Kidney glomerular epithelial cell (primary cell): ENCODE measurements at regions not wholly inside any gene's neighbourhood (a gene's known extent, or its start where the extent isn't known, plus 50 kb on each side); places are given as distances from the start of the nearest gene placed in this dataset.

Experiments used
- DNase-seq: peaks from one replicate; lab custom pipeline; 2025; lab: John Stamatoyannopoulos, UW

DNA sequence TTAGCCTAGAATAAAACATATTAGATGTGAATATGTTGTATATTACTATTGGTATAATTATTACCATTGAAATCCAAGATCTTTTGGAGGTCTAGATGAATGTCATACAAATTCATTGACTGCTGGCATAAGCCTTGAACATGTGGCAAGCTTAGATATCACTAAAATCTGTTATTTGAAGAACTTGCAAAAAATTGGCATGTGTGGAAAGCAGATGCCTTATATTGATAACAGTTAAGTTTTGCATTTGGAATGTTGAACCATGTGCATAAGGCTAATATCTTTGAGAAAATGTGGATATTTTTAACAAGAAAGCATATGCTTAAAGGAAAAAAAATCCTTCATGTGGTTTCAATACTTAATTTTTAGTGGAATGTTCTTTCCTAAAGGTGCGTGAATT lies 203.6 kb upstream of the PRICKLE1 start:
- no peak for DNase-seq

DNA sequence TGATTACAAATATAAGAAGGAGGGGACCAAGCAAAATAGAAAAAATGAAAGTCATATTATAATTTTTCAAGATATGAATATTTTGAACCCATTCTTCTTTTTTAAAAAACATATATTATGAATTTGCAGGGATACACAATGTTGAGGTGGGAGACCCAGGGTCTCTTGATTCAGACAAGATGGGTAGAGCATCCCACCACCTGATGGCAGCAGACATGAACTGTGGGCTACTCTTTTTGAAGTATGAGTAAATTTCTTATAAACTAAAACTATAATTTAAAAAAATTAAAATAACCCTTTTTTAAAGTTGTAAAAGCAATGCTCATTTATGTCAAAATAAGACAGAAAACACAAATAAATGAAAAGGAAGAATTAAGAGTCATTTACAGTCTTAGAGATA lies 202.7 kb upstream of the PRICKLE1 start:
- DNase-seq = no peak

DNA sequence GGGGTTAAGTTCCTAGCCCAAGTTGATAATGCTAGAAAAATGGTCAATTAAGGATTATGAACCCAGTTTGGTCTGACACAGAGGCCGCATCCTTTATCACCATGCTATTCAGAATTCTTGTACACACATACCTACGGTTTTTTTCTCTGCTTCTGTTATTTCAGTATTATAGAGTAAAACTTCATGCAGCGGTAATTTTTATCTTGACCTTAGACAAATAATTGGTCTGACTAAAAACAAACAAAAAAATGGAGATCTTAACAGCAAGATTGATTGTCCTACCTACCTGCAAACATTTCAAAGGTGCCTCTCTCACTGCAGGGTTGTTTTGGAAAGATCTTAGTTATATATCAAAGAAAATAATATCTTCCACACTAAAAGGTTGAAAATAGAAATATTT lies 201.9 kb upstream of the PRICKLE1 start:
- DNase-seq = no peak

DNA sequence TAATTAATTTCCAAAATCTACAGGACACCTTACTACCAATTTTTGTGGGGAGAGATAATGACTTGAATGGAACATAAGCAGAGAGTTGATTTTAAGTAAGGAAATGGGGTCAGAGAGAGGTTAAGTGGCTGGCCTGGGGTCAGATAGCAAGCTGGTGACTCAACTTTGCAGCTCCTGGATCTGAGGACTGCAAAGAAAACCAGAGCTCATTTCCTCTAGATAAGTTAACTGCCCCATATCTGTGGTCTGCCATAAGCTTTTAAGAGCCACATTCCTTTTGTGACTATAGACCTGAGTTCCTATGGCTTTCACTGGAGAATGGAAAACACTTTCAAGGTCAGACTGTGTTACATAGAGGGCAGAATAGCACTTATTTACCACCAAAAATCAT lies 201.2 kb upstream of the PRICKLE1 start:
- peak; percentile 76 for DNase-seq

DNA sequence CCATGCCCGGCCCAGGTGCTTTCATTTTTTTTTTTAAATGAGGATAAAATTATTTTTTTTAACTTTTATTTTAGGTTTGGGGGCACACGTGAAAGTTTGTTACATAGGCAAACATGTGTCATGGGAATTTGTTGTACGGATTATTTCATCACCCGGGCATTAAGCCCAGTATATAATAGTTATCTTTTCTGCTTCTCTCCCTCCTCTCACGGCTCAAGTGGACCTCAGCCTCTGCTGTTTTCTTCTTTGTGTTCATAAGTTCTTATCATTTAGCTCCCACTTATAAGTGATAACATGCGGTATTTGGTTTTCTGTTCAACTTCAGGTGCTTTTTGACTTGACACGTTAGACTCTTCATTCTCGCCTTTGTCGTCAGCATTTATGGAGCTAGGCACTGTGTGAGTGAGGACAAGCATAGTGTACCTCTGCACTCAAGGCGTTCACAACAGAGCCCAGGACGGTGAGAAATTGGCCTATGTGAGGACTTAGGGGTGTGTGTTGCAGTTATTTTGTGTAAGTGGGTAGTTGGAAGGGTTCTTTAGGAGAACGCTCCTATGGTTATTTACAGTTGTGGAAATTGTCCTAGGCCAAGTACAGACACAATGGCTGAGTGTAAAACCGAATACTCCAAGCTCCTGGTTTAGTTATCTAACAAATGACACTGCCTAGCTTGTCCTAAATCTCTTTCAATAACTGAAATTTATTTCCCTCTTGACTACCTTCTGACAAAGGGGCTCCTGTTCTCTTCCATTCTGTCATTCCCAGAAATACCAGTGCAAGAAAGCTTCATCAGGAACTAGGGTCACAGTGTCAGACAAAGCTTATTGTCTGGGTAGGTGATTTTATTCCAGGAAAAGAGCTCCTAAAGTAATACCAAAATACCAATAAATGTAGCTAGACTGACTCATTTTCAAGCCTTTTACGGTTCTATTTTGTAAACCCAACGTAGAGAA lies 200.5 kb upstream of the PRICKLE1 start:
- DNase-seq = no peak

DNA sequence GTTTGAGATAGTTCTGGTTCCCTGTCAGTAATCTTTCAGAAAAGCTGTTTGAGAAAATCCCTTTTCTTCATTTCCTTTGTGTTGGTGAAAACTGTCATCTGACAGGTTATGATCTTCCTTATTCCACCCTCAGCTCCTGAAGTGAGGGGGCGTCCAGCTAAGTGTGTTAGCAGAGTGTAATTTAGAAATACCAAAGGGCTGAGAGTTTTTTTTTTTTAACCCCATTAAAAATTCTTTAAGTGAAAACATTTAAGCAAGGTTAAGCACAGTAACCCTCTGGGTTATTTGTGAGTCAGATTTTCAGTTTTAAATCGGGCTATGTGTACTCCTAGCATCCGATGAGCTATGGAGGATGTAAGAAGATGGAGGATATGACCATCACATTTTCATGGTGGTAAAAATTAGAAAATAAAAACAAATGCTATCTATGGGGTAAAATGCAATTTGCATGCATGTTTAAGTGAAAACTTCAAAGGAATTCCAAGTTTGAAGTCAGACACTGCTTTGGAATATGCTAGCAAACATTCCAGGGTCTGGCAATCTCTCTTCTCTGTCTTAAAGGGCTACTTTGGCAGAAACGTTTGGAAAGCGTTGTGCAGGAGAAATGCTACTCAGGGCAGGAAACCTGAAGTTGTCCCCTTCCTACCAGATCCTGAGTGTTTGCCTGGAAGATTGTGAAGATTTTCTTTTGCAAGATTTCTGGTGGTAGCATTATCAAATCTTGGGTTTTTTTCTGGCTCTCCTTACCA lies 197.0 kb upstream of the PRICKLE1 start:
- no peak for DNase-seq

DNA sequence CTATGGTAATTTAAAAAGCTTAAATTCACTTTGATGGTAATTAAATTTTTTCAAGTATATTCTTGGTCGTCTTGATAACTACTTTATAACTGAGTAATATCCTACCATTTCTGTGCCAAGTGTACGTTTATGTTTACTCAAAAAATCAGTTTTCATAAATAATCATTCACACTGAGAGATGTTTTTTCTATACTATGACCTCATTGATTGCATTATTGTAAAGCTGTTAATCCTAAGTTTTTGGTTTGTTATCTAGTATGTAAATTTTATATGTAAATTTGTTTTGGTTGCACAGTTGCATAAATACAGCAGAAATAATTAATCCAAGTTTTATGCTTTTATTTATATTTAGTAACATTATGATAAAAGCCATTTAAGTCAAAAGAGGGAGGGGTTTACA lies 196.4 kb upstream of the PRICKLE1 start:
- DNase-seq = no peak

DNA sequence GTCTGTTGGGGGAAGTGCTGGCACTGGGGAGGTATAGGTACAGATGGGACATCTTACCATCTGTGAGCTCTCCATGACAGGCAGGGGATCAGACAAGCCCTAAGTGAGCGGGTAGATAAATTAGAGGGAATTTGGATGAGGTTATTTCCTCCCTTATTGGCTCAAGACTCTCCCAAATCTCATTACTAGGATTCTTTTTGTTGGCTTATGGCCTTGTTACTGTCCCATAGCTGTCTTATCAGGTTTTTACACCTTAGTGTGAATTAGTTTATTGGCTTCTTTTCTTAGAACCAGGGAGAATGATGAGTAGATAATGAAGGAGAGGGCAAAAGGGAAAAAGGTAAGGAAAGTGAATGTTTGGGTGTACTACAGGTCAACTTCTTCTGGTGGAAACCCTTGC lies 191.1 kb upstream of the PRICKLE1 start:
- no peak for DNase-seq

DNA sequence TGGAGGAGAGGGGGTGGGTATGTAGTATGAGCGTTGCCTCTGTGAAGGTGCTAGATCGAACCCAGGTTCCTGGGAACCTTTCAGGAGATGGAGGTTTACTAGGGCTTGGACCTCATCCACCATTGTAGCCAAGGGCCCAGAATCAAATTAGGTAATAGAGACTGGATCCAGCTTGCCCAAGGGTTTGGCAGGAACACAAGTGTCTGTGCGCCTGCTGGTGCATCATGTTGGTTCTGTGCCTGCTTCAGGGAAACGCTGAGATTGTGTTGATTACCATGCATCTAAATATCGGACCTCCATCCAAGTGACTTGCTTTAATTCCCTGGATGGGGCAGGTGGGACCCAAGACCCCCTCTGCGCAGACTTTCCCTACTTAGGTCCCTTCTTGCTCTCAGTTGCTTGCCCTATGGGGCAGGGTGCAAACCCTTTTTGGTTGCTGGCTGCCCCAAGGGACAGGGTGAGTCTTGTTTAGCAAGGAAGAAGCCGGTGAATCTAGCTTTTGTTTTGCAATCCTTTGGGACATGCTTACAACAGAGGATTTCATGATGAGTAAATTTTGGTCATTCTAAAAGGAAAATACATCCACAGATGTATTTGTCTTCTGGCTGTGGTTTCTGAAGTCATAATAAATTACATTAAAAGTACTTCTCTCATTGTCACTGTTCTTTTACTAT lies 189.8 kb upstream of the PRICKLE1 start:
- no peak for DNase-seq

DNA sequence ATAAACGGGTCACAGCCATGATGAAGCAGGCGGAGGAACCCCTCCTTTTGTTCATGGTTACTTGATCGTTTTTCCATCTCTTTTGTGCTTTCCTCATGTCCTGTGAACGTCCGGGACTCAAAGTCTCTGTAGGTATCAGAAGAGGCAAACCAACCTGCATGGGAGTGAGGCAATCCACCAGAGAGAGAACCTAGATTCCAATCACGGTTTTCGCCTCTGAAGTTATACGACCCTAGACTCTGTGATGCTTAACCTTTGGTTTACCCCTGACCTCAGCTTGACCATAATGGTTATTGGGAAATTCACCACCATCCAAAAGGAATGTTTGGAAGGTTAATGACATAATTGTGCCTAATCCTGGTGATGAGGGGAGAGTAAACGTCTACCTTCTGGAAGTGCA lies 186.8 kb upstream of the PRICKLE1 start:
- DNase-seq = no peak

DNA sequence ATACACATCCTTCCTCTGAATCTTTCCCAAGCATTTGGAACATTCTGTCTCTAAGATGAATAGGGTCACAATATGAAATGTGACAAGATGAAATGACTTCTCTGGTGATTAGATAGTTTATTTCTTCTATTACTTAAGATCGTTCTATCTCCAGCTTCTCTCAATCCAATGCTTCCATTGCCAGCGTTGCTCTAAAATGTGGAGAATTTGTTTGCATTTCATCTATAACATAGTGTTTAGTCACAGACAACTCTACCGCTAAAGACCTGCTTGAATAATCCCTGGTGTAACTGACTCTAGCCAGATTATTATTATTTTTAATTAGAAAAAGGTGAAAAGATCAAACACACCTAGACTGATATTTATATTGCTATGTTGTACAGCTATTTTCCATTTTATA lies 184.7 kb upstream of the PRICKLE1 start:
- DNase-seq = no peak

DNA sequence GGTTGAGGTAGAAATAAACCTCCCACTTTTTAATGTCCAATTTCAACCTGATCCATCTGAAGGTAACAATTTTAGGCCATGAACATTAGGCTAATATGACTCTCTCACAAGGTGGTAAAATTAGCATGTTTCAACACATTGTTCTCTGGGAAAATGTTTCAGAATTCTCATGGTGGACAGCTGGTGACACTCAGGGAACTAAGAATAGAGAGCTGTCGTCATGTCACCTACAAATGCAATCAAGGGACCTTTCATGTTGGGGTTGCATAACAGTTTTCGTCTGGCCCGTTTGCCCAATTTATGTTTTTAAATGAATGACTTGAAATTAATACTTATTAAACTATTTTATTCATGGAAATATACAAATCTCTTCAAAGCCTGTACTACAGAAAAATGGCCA lies 180.7 kb upstream of the PRICKLE1 start:
- DNase-seq = no peak

DNA sequence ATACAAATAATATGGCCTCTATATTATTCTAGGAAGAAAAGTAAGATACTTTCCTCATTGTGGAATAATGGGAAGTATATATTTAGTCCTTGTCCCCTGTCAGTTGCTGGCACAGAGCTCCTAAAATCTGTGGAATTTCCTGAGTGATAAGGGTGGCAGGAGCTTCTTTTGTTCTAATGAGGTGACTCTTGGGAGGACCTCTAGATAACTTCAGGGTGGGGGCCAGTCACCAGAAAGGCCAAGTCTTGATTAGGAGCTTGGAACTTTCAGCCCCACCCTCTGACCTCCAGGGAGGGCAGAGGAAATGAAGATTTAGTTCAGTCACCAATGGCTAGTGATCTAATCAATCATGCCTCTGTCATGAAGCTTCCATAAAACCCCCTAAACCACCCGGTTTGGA lies 179.9 kb upstream of the PRICKLE1 start:
- DNase-seq = no peak

DNA sequence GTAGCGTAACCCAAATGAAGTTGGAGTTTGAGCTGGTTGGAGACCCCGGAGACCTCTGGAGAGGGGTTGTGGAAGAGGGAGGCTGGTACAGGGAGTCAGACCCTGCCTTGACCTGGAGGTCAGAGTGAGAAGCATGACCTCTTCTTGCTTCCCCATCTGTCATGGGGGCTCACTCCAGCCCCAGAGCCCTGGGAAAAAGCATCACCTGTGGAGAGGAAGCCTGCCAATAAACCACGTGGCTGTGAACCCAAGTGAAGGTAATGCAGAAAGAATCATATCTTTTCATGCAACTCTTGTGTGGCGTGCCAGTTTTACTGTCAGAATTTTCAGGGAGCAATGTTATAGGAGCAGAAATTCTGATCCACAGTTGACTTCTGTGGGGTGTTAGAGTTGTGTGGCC lies 178.5 kb upstream of the PRICKLE1 start:
- no peak for DNase-seq

DNA sequence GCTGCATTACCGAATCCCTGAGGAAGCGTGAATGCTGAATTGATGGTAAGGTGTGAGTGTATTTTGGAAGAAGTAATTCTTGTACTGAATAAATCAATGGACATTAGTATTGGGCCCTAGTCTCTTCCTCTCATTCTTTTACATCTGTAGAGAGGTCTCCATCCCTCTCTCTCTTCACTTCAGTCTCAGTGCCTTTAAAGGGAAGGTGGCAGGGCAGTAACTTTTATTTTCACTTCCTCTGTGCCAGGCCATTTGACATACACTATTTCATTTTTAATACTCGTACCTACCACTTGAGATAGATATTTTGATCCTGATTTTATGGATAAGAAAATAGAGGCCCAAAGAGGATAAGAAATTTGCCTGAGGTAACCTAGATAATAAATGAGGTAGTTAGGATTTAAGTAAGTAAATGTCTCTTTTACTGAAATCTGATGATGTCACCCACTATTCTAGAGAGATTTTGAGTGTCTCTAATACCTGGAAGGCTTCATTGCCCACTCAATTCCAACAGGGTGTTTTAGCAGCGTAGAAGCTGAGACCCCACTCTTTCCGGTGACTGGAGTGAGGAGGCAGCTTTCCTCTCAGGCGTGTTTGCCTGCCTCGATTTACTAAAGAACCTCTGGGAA lies 177.9 kb upstream of the PRICKLE1 start:
- DNase-seq = no peak

DNA sequence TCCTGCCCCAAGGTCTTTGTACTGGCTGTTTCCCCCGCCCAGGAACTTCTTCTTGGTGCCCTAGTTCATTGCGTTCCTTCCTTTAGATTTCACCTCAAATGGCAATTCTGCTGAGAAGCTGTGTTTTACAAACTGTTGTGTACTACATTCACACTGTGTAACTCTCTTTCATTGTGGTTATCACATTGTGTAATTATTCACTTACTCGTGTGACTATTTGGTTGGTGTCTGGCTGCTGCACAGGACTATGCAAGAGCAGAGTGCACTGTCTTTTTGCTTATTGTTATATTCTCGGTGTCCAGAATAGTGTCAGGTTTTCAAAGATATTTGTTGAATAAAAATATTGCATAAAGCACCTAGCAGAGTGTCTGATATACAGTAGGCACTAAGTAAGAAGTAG lies 177.2 kb upstream of the PRICKLE1 start:
- no peak for DNase-seq

DNA sequence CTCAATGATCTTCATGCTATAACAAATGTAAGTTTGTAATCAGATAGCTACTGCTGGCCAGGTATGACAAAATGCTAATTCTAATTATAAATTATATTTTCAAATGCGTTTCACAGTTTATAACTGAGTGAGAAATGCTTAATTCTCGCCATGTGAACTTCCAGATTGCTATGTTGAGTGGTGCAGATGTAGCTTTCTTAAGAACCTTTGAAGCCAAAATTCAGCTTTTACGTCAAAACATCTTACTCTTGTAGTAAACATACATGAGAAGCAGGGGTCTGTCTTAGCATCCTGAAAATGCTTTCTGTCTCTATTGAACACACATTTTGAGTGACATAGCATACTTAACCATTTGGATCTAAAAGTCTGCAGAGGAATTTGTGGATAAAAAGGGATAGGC lies 176.5 kb upstream of the PRICKLE1 start:
- no peak for DNase-seq

DNA sequence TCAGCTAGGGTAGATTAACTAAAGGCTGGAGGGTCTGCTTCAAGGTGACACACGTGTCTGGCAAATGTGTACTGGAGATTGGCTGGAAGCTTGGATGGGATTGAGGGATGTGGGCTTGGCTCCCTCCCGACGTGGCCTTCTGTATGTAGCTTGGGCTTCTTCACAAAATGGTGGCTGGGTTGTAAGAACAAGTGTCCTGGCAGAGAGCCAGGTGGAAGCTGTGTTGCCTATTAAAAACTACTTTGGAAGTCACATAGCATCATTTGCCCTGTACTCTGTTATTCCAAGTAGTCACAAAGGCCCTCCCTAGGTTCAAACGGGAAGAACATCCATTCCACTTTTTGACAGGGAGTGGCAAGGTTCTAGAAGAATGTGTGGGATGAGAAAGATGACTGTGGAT lies 174.1 kb upstream of the PRICKLE1 start:
- no peak for DNase-seq

DNA sequence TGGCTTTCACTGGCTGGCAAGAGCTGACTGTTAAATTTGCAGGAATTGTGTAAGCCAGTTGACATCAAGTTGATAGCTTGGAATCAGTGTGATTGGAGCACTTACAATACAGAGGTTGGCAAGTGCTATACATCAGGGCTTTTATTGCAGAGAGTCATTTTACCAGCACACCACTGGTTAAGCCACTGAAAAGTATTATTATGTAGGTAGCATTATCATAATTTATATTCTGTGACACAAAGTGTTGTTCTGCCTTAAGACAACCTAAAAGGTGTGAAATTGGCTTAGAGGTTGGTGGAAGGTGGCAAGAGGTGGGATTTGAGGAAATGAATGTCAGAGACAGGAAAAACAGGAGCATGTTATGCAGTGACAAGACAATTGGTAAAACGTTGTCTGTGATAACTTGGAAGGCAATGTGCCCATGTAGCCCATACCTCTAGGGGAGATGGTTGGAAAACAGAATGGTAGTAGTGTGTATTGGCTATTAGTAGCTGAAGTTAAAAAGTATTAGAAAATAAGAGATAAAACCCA lies 172.9 kb upstream of the PRICKLE1 start:
- no peak for DNase-seq

DNA sequence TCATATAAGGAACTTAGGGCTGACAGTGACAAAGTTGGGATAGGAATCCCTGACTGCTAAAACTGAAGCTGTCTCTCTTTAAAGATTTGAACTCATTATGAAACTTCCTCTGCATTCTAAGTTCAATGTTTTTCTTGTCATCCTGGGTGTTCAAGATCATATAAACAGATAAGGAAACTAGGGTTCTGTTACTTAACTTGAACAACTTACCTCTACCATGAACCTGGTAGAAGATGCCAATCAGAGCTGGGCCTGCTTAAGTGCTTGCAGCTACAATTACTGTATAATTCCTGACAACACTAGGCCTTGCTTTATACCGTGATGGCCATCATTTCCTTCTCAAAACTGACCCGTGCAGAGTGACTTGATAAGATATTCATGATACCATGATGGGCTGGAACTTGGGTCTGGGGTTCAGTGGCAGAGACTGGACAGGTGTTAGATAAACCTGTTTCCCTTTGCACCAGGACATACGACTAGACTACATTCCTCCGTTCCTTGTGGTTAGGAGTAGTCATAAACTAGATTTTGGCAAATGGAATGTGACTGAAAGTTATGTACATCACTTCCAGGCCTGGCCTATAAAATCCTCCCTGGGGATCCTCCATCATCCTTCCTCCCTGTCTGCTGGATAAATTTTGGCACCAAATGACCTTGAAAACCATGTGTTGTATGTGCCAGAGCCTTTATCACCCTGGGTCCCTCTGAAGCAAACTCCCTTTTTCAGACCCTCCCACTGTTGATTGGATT lies 172.2 kb upstream of the PRICKLE1 start:
- DNase-seq = no peak

DNA sequence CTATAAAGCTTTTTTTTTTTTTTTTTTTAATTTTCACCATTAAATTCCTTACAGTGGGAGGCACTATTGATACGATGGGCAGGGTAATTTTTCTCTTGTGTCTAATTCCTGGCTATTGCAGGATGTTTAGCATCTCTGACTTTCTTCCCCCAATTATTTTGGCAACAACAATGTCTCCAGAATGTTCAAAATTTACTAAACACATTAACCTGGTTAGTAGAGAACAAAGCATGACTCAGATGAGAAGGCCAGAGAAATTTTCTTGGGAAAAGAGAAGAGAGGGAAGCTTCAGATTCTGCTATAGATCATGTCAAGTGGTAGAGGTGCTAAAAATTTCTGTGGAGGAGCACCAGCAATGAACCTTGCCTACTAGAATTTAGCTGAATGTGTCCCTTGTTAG lies 171.5 kb upstream of the PRICKLE1 start:
- DNase-seq = no peak
